Aorta (tissue), 5 donors: ENCODE measurements at regions not wholly inside any gene's neighbourhood (a gene's known extent, or its start where the extent isn't known, plus 50 kb on each side); places are given as distances from the start of the nearest gene placed in this dataset.

Experiments used
- ATAC-seq: fragments of 200-7000 bp; cut with Tn5 transposase; one replicate; pipeline ENCODE4 v1.9.1; 2022; ENCODE audit warnings: moderate library complexity; ENCODE audit not compliant: low FRiP score
- DNase-seq, 2 donors: peaks; one replicate each; pipeline ENCODE4 v3.0.0-alpha.2; 2020
- H3K27ac ChIP-seq, 2 donors: one replicate each; pipeline ENCODE4 v1.5.1; 2013; ENCODE audit warnings: low read length in 2 of 2, mild to moderate bottlenecking in 2 of 2, moderate library complexity in 2 of 2, control low read depth in 1 of 2, inconsistent platforms in 1 of 2, low read depth in 1 of 2
- H3K27me3 ChIP-seq, 2 donors: one replicate each; pipeline ENCODE4 v1.6.1; 2013; ENCODE audit warnings: control low read depth in 1 of 2, low read length in 1 of 2, mild to moderate bottlenecking in 1 of 2, moderate library complexity in 1 of 2; ENCODE audit not compliant: insufficient read depth in 2 of 2, control insufficient read depth in 1 of 2
- H3K36me3 ChIP-seq, 2 donors: one replicate each; pipeline ENCODE4 v1.6.1; 2013; ENCODE audit warnings: control low read depth in 1 of 2, low read length in 1 of 2, mild to moderate bottlenecking in 1 of 2; ENCODE audit not compliant: insufficient read depth in 2 of 2, control insufficient read depth in 1 of 2
- H3K4me1 ChIP-seq, 2 donors: one replicate each; pipeline ENCODE4 v1.6.1; 2013; ENCODE audit warnings: low read length in 2 of 2, control low read depth in 1 of 2, mild to moderate bottlenecking in 1 of 2, moderate library complexity in 1 of 2; ENCODE audit not compliant: insufficient read depth in 2 of 2, control insufficient read depth in 1 of 2
- H3K4me3 ChIP-seq, 2 donors: one replicate each; pipeline ENCODE4 v1.5.1; 2013; ENCODE audit warnings: low read length in 2 of 2, control low read depth in 1 of 2, mild to moderate bottlenecking in 1 of 2
- H3K9me3 ChIP-seq: one replicate; pipeline ENCODE4 v1.6.1; 2013; ENCODE audit warnings: mild to moderate bottlenecking, low read length; ENCODE audit not compliant: control insufficient read depth
- WGBS, 2 donors: extraction: QIAGEN DNeasy Blood & Tissue Kit; methylation state at CpG; one replicate each; pipeline ENCODE4 v1.1.7; 2013; 5-methylcytosine and 5-hydroxymethylcytosine counted together
- intact Hi-C, 2 donors: fragments of 100-400 bp; cut with DNase I; formaldehyde crosslinking; loops; one replicate each; pipeline versions ENCODE4 v1.14.2 to v1.15.0; 2022
- donor health status: healthy with polysubstance abuse.
- donor health status: Bipolar disorder and iron deficiency.
- donor health status: DM: no; HTN: no; CAD: no.
- donor health status: DM: no; HTN: no; CAD: no.
- donor health status: DM: yes; HTN: yes; CAD: no.

DNA sequence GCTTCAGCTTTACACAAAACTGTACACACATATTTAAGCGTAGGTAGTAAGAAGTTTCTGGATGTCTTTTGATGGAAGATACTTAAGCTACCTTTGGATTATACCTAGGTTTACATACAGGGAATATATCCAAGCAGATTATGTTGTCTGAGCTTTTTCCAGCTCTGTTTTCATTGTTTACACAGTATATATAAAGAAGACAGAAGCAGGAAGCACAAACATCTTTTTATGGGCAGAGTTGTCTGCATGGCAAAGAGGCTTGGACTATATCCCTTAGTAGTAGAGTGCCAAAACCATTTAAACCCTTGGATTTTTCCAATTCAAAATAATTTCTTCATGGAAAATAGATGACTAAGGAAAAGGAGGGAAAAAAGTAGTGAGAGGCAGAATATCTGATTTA lies 329.4 kb upstream of the AGA start:
- ATAC-seq (no peak), DNase-seq (no peak)
- Histone ChIP-seq H3K36me3 (no peaks in the 10 kb centered on the region), H3K9me3 (no peaks in the 10 kb centered on the region), H3K4me3 (no peak overlapping the region), H3K4me1 (no peaks in the 10 kb centered on the region), H3K27me3 (no peaks in the 10 kb centered on the region), H3K27ac (no peak overlapping the region)
- intact Hi-C loops, result no loop called here
- WGBS, 2 donors, result 96 to 97% methylated on average over 1 of the region's 1 CpG

GRCh38 chr4:177778623-177779022 lies 336.4 kb upstream of the AGA start:
- H3K36me3 ChIP-seq, result no peaks in the 10 kb centered on the region
- H3K27ac ChIP-seq, result no peak overlapping the region
- intact Hi-C loops, result no loop called here
- no peaks in the 10 kb centered on the region for H3K27me3 ChIP-seq
- H3K9me3 ChIP-seq, result no peaks in the 10 kb centered on the region
- 98 to 99% methylated on average over 2 of the region's 2 CpGs for WGBS, 2 donors
- ATAC-seq (no peak), DNase-seq (no peak)
- H3K4me3 ChIP-seq, result no peak overlapping the region
- H3K4me1 ChIP-seq, result no peaks in the 10 kb centered on the region

DNA sequence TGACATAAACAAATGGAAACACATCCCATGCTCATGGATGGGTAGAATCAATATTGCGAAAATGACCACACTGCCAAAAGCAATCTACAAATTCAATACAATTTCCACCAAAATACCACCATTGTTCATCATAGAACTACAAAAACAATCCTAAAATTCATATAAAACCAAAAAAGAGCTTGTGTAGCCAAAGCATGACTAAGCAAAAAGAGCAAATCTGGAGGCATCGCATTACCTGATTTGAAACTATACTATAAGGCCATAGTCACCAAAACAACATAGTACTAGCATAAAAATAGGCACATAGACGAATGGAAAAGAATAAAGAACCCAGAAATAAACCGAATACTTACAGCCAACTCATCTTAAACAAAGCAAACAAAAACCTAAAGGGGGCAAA lies 342.8 kb upstream of the AGA start:
- Histone ChIP-seq H3K27me3 (no peaks in the 10 kb centered on the region), H3K4me1 (no peaks in the 10 kb centered on the region), H3K9me3 (no peaks in the 10 kb centered on the region), H3K36me3 (no peaks in the 10 kb centered on the region), H3K4me3 (no peak overlapping the region), H3K27ac (no peak overlapping the region)
- no peak for DNase-seq
- ATAC-seq, result no peak
- intact Hi-C loops, result no loop called here
- 64 to 66% methylated on average over 4 of the region's 4 CpGs for WGBS, 2 donors

DNA sequence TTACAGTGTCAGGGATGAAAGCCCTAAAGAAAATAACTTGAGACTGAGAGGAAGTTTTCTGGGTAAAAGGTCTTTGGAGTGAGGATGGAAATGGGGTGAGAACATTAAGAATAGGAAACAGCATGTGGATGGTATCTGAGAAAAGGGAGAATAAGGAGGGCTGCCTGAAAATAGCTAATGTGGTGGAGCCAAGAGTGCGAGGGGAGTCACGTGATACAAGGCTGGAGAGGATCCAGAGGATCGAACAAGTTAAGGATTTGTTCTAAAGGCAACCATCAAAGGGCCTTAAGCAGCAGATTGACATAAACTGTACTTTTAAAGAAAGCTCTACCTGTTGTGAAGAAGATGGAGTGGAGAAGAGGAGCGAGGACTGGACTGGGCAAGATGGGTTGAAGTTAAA lies 347.4 kb upstream of the AGA start:
- intact Hi-C loops, result no loop called here
- ATAC-seq (no peak), DNase-seq (no peak)
- 72 to 73% methylated on average over 4 of the region's 4 CpGs for WGBS, 2 donors
- Histone ChIP-seq H3K27ac (no peak overlapping the region), H3K9me3 (no peaks in the 10 kb centered on the region), H3K4me1 (no peaks in the 10 kb centered on the region), H3K4me3 (no peak overlapping the region), H3K27me3 (no peaks in the 10 kb centered on the region), H3K36me3 (no peaks in the 10 kb centered on the region)

GRCh38 chr4:177791188-177791587 lies 349.0 kb upstream of the AGA start:
- H3K4me1 ChIP-seq, result no peaks in the 10 kb centered on the region
- ATAC-seq, result no peak
- WGBS, 2 donors, result 90 to 91% methylated on average over 4 of the region's 4 CpGs
- no peak overlapping the region for H3K27ac ChIP-seq
- DNase-seq, result no peak
- no peak overlapping the region for H3K4me3 ChIP-seq
- H3K27me3 ChIP-seq, result no peaks in the 10 kb centered on the region
- no peaks in the 10 kb centered on the region for H3K9me3 ChIP-seq
- intact Hi-C loops, result no loop called here
- H3K36me3 ChIP-seq, result no peaks in the 10 kb centered on the region

DNA sequence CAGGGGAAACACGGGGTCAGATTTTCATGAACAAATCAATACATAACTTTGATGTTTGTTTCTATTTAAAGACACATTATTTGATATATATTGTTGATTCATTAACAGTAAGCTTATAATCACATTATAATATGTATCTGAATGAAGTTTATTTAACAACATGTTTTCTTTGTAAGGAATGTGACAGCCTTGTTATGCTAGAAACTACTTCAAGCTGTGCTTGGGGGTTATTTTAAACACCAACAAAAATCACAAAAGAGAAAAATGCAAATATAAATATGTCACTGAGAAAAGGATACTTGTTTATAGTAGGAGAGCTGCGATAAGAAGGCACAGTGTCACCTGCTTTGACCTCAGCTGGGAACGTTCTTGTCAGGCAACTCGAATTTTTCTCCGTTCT lies 354.6 kb upstream of the AGA start:
- no peak overlapping the region for H3K27ac ChIP-seq
- H3K9me3 ChIP-seq, result no peaks in the 10 kb centered on the region
- no peak overlapping the region for H3K4me3 ChIP-seq
- H3K4me1 ChIP-seq, result peaks cover 0 to 1% of the 10 kb centered on the region in 2 donors
- H3K36me3 ChIP-seq, result no peaks in the 10 kb centered on the region
- DNase-seq, result no peak
- H3K27me3 ChIP-seq, result no peaks in the 10 kb centered on the region
- no peak for ATAC-seq
- 18 to 25% methylated on average over 5 of the region's 5 CpGs for WGBS, 2 donors
- intact Hi-C loops, result no loop called here

DNA sequence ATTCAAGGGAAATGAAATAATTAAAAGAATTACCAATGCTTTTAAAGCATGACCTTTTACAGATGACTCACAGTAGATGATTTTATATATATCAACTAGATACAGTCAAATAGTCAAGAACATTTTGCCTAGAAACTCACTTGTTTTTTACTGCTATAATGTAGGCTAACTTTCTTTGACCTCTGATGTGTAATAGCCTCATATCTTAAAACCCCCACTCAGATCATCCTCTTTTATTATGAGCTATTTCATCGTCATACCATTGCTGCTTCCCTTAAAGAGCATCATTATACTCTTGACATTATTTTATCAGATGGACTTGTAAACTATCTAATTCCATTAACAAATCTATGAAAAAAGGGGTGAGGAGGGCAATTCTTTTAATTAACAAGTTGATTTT lies 355.9 kb upstream of the AGA start:
- intact Hi-C loops, result no loop called here
- H3K4me1 ChIP-seq, result peaks cover 0 to 1% of the 10 kb centered on the region in 2 donors
- DNase-seq (no peak), ATAC-seq (no peak)
- H3K27ac ChIP-seq, result no peak overlapping the region
- no peaks in the 10 kb centered on the region for H3K9me3 ChIP-seq
- H3K27me3 ChIP-seq, result no peaks in the 10 kb centered on the region
- no peaks in the 10 kb centered on the region for H3K36me3 ChIP-seq
- H3K4me3 ChIP-seq, result no peak overlapping the region
- WGBS, 2 donors, result 0 to 45% methylated on average over 1 of the region's 1 CpG

DNA sequence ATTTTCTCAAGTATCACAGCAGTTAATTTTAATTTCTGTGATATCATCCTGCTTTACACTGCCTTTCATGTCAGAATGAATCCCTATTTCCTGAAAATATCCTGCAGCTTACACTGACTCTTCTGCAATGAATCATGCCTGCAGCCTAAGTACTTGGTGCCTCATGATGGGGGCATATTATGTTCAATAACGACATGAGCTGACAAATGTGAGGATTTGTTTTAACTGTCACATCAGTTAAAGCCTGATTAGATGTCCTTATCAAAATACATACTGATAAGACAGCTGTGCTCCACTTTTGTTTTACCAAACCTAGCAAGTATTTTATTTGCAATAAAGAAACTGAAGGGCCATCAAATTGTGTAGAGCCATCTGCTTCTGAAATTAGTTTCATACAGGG lies 359.9 kb upstream of the AGA start:
- no peak for DNase-seq
- H3K9me3 ChIP-seq, result no peaks in the 10 kb centered on the region
- H3K4me3 ChIP-seq, result no peak overlapping the region
- no peaks in the 10 kb centered on the region for H3K36me3 ChIP-seq
- 31 to 47% methylated on average over 1 of the region's 1 CpG for WGBS, 2 donors
- intact Hi-C loops, result no loop called here
- no peak for ATAC-seq
- H3K27ac ChIP-seq, result no peak overlapping the region
- H3K27me3 ChIP-seq, result no peaks in the 10 kb centered on the region
- no peaks in the 10 kb centered on the region for H3K4me1 ChIP-seq

DNA sequence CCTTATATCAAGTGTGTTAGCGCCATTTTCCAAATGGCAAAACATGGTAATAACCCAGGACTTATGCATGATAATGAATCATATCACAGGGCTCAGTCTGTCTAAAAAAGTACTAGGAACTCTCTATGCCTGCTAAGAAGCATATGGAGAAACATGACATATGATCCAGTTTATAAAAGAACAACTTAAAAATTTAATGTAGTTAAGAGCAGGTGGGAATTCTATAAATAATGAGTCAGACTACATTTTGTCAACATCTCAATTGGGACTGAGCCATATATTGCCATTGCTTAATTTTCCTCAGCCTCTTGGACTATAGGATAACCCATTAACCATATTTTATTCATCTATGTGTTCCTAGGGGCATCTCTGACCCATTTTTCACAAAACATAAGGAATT lies 360.4 kb upstream of the AGA start:
- ATAC-seq (no peak), DNase-seq (no peak)
- Histone ChIP-seq H3K9me3 (no peaks in the 10 kb centered on the region), H3K27ac (no peak overlapping the region), H3K27me3 (no peaks in the 10 kb centered on the region), H3K4me1 (no peaks in the 10 kb centered on the region), H3K36me3 (no peaks in the 10 kb centered on the region), H3K4me3 (no peak overlapping the region)
- intact Hi-C loops, result no loop called here
- WGBS, 2 donors, result 96 to 100% methylated on average over 1 of the region's 1 CpG
